Loucy (cell line): ENCODE measurements at regions not wholly inside any gene's neighbourhood (a gene's known extent, or its start where the extent isn't known, plus 50 kb on each side); places are given as distances from the start of the nearest gene placed in this dataset.

Experiments used
- CTCF ChIP-seq: fragments of 200-600 bp; sonication (generic); conservative IDR thresholded peaks from 2 replicates; pipeline ENCODE4 v1.5.1; 2014; ENCODE audit warnings: mild to moderate bottlenecking, antibody characterized with exemption, low read length
- EZH2phosphoT487 ChIP-seq: fragments of 200-600 bp; IDR thresholded peaks from 2 replicates; pipeline ENCODE4 v1.6.1; 2018; ENCODE audit warnings: antibody characterized with exemption, mild to moderate bottlenecking, moderate library complexity, borderline replicate concordance

GRCh38 chr17:77828749-77829539, 129.6 kb upstream of the TNRC6C start:
- no peak for TF ChIP-seq CTCF
- no peak for TF ChIP-seq EZH2phosphoT487
